ENCODE measurements at regions not wholly inside any gene's neighbourhood (a gene's known extent, or its start where the extent isn't known, plus 50 kb on each side); places are given as distances from the start of the nearest gene placed in this dataset.

DNA sequence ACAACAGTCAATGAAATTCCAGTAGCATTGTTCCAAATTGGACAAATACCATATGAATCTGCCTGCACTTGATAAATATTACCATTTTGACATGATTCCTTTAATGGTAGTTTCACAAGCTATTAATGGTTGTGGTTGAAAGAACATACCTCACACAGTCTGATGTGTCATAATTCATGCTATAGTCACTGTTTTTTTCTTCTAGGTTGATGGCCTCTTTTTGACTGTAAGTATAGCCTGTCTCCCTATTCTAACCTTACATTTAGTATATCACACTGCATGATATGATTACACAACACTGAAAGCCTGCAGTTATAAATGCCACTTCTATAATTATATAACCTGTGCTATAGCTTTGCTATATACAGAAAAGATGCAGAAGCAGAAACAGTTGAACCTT, 834.1 kb downstream of the NSUN3 start:
- TF ChIP-seq, protein P1, sequence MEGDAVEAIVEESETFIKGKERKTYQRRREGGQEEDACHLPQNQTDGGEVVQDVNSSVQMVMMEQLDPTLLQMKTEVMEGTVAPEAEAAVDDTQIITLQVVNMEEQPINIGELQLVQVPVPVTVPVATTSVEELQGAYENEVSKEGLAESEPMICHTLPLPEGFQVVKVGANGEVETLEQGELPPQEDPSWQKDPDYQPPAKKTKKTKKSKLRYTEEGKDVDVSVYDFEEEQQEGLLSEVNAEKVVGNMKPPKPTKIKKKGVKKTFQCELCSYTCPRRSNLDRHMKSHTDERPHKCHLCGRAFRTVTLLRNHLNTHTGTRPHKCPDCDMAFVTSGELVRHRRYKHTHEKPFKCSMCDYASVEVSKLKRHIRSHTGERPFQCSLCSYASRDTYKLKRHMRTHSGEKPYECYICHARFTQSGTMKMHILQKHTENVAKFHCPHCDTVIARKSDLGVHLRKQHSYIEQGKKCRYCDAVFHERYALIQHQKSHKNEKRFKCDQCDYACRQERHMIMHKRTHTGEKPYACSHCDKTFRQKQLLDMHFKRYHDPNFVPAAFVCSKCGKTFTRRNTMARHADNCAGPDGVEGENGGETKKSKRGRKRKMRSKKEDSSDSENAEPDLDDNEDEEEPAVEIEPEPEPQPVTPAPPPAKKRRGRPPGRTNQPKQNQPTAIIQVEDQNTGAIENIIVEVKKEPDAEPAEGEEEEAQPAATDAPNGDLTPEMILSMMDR (IDR thresholded peaks at IDR 0.05): no peak
- TF ChIP-seq POLR2A (IDR thresholded peaks at IDR 0.05) (no peak), EP300 (IDR thresholded peaks at IDR 0.05; ENCODE audit: low read depth) (no peak)

Data from transverse colon (tissue), 3 donors.